SK-N-SH treated with all-trans-retinoic acid at 6 μM for 48 hours (cell line): ENCODE measurements at regions not wholly inside any gene's neighbourhood (a gene's known extent, or its start where the extent isn't known, plus 50 kb on each side); places are given as distances from the start of the nearest gene placed in this dataset.

ENCODE experiments used
- ATAC-seq: fragments of 200-7000 bp; cut with Tn5 transposase; 3 replicates; pipeline ENCODE4 v1.9.1; 2020; ENCODE audit warnings: mild to moderate bottlenecking, moderate library complexity
- ARNTL ChIP-seq: fragments of 450-650 bp; formaldehyde crosslinking; IDR thresholded peaks from 2 replicates; pipeline ENCODE4 v1.5.0; 2020; ENCODE audit warnings: low read depth, mild to moderate bottlenecking, moderate library complexity, borderline replicate concordance
- CSDC2 ChIP-seq: fragments of 250-450 bp; sonication (Bioruptor Pico); IDR thresholded peaks from 2 replicates; pipeline ENCODE4 v1.5.0; 2020; ENCODE audit warnings: mild to moderate bottlenecking, moderate library complexity
- ESRRG ChIP-seq: fragments of 250-450 bp; sonication (Bioruptor Pico); IDR thresholded peaks from 2 replicates; pipeline ENCODE4 v1.6.1; 2021; ENCODE audit warnings: mild to moderate bottlenecking
- GLIS3 ChIP-seq: fragments of 250-450 bp; sonication (Bioruptor Pico); IDR thresholded peaks from 2 replicates; pipeline ENCODE4 v1.5.0; 2020; ENCODE audit warnings: mild to moderate bottlenecking, moderate library complexity
- ISL1 ChIP-seq: fragments of 250-450 bp; sonication (Bioruptor Pico); IDR thresholded peaks from 2 replicates; pipeline ENCODE4 v2.1.2; 2022; ENCODE audit warnings: mild to moderate bottlenecking, moderate library complexity
- OSR1 ChIP-seq: fragments of 250-450 bp; sonication (Bioruptor Pico); IDR thresholded peaks from 2 replicates; pipeline ENCODE4 v1.8.0; 2022; ENCODE audit warnings: moderate library complexity, mild to moderate bottlenecking, inconsistent platforms
- PPARA ChIP-seq: fragments of 250-450 bp; sonication (Bioruptor Pico); IDR thresholded peaks from 2 replicates; pipeline ENCODE4 v1.5.0; 2020; ENCODE audit warnings: mild to moderate bottlenecking, borderline replicate concordance
- RARB ChIP-seq: fragments of 250-450 bp; sonication (Bioruptor Pico); IDR thresholded peaks from 2 replicates; pipeline ENCODE4 v1.8.0; 2021; ENCODE audit warnings: mild to moderate bottlenecking, moderate library complexity
- SNAI2 ChIP-seq: fragments of 250-450 bp; sonication (Bioruptor Pico); IDR thresholded peaks from 2 replicates; pipeline ENCODE4 v1.5.0; 2020; ENCODE audit warnings: mild to moderate bottlenecking, moderate library complexity
- TCF4 ChIP-seq: fragments of 250-450 bp; sonication (Bioruptor Pico); IDR thresholded peaks from 2 replicates; pipeline ENCODE4 v1.8.0; 2021; ENCODE audit warnings: mild to moderate bottlenecking, moderate library complexity, borderline replicate concordance
- TOX ChIP-seq: fragments of 250-450 bp; sonication (Bioruptor Pico); IDR thresholded peaks from 2 replicates; pipeline ENCODE4 v1.8.0; 2021; ENCODE audit warnings: mild to moderate bottlenecking, moderate library complexity, borderline replicate concordance
- ZC3H10 ChIP-seq: fragments of 250-450 bp; sonication (Bioruptor Pico); IDR thresholded peaks from 2 replicates; pipeline ENCODE4 v1.5.1; 2021; ENCODE audit warnings: mild to moderate bottlenecking, moderate library complexity
- ZFP3 ChIP-seq: fragments of 250-450 bp; sonication (Bioruptor Pico); IDR thresholded peaks from 2 replicates; pipeline ENCODE4 v1.5.0; 2020; ENCODE audit warnings: mild to moderate bottlenecking, moderate library complexity
- ZNF565 ChIP-seq: fragments of 450-650 bp; formaldehyde crosslinking; conservative IDR thresholded peaks from 2 replicates; pipeline ENCODE4 v1.5.0; 2020; ENCODE audit warnings: low read depth, mild to moderate bottlenecking, moderate library complexity
- ZNF70 ChIP-seq: fragments of 450-650 bp; formaldehyde crosslinking; IDR thresholded peaks from 2 replicates; pipeline ENCODE4 v1.5.0; 2020; ENCODE audit warnings: mild to moderate bottlenecking, moderate library complexity
- TF ChIP-seq, protein P1 (sequence below): fragments of 250-450 bp; sonication (Bioruptor Pico); IDR thresholded peaks from 2 replicates; pipeline ENCODE4 v1.5.0; 2020; ENCODE audit warnings: mild to moderate bottlenecking, moderate library complexity
- TF ChIP-seq, protein P2 (sequence below): fragments of 250-450 bp; sonication (Bioruptor Pico); IDR thresholded peaks from 2 replicates; pipeline ENCODE4 v1.8.0; 2021; ENCODE audit warnings: low read depth, mild to moderate bottlenecking, moderate library complexity, borderline replicate concordance
- TF ChIP-seq, protein P3 (sequence below): fragments of 250-450 bp; sonication (Bioruptor Pico); IDR thresholded peaks from 2 replicates; pipeline ENCODE4 v1.8.0; 2020; ENCODE audit warnings: mild to moderate bottlenecking, moderate library complexity, borderline replicate concordance

DNA sequence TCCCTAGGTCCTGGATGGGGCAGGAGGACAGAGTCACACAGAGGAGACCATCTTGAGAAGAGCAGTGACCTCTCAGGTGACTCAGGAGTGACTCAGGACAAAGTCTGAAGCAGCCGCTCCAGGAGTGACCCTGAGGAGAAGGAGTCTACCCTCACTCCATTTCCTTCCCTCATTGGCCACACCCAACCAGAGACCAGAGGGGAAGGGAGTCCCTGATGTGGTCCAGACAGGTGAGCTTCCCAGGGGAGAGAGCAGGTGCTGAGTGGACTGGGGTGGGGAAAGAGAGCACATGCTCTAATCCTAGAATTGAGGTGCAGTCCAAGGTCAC lies 75.5 kb upstream of the MEDAG start:
- TF ChIP-seq ISL1 (CRISPR knock-in tag) = no peak
- no peak for TF ChIP-seq ZNF70 (CRISPR knock-in tag)
- no peak for TF ChIP-seq ZC3H10 (CRISPR knock-in tag)
- no peak for TF ChIP-seq OSR1 (CRISPR knock-in tag)
- no peak for TF ChIP-seq SNAI2
- TF ChIP-seq TOX (CRISPR knock-in tag) = no peak
- no peak for ATAC-seq

DNA sequence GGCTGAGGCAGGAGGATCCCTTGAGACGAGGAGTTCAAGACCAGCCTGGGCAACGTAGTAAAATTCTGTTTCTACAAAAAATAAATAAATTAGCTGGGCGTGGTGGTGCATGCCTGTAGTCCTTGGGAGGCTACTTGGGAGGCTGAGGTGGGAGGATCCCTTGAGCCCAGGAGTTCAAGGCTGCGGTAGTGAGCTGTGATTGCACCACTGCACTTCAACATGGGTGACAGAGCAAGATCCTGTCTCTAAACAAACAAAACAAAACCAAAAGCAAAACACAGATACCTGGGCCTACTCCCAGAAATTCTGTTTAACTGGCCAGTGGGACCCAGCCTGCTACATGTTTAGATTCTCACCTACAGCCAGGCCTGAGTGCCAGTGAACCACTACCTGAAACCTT lies 74.6 kb upstream of the MEDAG start:
- TF ChIP-seq, protein P1, sequence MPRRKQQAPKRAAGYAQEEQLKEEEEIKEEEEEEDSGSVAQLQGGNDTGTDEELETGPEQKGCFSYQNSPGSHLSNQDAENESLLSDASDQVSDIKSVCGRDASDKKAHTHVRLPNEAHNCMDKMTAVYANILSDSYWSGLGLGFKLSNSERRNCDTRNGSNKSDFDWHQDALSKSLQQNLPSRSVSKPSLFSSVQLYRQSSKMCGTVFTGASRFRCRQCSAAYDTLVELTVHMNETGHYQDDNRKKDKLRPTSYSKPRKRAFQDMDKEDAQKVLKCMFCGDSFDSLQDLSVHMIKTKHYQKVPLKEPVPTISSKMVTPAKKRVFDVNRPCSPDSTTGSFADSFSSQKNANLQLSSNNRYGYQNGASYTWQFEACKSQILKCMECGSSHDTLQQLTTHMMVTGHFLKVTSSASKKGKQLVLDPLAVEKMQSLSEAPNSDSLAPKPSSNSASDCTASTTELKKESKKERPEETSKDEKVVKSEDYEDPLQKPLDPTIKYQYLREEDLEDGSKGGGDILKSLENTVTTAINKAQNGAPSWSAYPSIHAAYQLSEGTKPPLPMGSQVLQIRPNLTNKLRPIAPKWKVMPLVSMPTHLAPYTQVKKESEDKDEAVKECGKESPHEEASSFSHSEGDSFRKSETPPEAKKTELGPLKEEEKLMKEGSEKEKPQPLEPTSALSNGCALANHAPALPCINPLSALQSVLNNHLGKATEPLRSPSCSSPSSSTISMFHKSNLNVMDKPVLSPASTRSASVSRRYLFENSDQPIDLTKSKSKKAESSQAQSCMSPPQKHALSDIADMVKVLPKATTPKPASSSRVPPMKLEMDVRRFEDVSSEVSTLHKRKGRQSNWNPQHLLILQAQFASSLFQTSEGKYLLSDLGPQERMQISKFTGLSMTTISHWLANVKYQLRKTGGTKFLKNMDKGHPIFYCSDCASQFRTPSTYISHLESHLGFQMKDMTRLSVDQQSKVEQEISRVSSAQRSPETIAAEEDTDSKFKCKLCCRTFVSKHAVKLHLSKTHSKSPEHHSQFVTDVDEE = no peak
- TF ChIP-seq ARNTL (CRISPR knock-in tag) (no peak), ZC3H10 (CRISPR knock-in tag) (no peak), ZNF565 (CRISPR knock-in tag) (no peak), TCF4 (CRISPR knock-in tag) (no peak), RARB (CRISPR knock-in tag) (no peak), ZFP3 (CRISPR knock-in tag) (no peak), ISL1 (CRISPR knock-in tag) (no peak), TOX (CRISPR knock-in tag) (no peak), PPARA (no peak), CSDC2 (no peak)
- TF ChIP-seq, protein P2, sequence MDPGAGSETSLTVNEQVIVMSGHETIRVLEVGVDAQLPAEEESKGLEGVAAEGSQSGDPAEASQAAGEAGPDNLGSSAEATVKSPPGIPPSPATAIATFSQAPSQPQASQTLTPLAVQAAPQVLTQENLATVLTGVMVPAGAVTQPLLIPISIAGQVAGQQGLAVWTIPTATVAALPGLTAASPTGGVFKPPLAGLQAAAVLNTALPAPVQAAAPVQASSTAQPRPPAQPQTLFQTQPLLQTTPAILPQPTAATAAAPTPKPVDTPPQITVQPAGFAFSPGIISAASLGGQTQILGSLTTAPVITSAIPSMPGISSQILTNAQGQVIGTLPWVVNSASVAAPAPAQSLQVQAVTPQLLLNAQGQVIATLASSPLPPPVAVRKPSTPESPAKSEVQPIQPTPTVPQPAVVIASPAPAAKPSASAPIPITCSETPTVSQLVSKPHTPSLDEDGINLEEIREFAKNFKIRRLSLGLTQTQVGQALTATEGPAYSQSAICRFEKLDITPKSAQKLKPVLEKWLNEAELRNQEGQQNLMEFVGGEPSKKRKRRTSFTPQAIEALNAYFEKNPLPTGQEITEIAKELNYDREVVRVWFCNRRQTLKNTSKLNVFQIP (CRISPR knock-in tag) = no peak
- TF ChIP-seq, all 23 proteins: peak for 0
- no peak for ATAC-seq

DNA sequence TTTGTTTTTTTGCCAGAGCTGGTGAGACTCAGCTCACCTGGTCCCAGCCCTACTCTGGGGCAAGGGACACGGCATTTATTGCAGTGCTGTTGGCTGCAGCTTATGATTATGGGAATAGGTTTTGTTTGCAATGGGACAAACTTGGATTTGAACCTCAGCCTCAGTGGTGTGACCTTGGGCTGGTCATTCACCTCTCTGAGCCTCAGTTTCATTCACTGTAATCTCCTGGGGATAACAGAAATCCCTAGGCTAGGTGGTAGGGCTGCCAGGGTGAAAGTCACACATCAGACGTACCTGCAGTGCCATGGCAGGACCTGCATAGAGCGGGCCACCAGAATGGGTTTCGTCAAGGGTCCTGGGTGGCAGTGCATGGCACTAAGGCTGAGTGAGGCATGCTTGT lies 73.7 kb upstream of the MEDAG start:
- no peak for ATAC-seq

More for the DNA sequence above, 73.7 kb upstream of the MEDAG start:
- TF ChIP-seq TOX (CRISPR knock-in tag) = no peak
- TF ChIP-seq, protein P1 = no peak
- TF ChIP-seq, protein P3, sequence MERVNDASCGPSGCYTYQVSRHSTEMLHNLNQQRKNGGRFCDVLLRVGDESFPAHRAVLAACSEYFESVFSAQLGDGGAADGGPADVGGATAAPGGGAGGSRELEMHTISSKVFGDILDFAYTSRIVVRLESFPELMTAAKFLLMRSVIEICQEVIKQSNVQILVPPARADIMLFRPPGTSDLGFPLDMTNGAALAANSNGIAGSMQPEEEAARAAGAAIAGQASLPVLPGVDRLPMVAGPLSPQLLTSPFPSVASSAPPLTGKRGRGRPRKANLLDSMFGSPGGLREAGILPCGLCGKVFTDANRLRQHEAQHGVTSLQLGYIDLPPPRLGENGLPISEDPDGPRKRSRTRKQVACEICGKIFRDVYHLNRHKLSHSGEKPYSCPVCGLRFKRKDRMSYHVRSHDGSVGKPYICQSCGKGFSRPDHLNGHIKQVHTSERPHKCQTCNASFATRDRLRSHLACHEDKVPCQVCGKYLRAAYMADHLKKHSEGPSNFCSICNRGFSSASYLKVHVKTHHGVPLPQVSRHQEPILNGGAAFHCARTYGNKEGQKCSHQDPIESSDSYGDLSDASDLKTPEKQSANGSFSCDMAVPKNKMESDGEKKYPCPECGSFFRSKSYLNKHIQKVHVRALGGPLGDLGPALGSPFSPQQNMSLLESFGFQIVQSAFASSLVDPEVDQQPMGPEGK (CRISPR knock-in tag) = no peak
- no peak for TF ChIP-seq TCF4 (CRISPR knock-in tag)
- TF ChIP-seq, protein P2 (CRISPR knock-in tag) = no peak
- no peak for TF ChIP-seq ISL1 (CRISPR knock-in tag)
- TF ChIP-seq ESRRG (CRISPR knock-in tag) = no peak
- TF ChIP-seq SNAI2 = no peak
- no peak for TF ChIP-seq GLIS3 (CRISPR knock-in tag)
- TF ChIP-seq ARNTL (CRISPR knock-in tag) = no peak
